ENCODE measurements at regions not wholly inside any gene's neighbourhood (a gene's known extent, or its start where the extent isn't known, plus 50 kb on each side); places are given as distances from the start of the nearest gene placed in this dataset.

DNA sequence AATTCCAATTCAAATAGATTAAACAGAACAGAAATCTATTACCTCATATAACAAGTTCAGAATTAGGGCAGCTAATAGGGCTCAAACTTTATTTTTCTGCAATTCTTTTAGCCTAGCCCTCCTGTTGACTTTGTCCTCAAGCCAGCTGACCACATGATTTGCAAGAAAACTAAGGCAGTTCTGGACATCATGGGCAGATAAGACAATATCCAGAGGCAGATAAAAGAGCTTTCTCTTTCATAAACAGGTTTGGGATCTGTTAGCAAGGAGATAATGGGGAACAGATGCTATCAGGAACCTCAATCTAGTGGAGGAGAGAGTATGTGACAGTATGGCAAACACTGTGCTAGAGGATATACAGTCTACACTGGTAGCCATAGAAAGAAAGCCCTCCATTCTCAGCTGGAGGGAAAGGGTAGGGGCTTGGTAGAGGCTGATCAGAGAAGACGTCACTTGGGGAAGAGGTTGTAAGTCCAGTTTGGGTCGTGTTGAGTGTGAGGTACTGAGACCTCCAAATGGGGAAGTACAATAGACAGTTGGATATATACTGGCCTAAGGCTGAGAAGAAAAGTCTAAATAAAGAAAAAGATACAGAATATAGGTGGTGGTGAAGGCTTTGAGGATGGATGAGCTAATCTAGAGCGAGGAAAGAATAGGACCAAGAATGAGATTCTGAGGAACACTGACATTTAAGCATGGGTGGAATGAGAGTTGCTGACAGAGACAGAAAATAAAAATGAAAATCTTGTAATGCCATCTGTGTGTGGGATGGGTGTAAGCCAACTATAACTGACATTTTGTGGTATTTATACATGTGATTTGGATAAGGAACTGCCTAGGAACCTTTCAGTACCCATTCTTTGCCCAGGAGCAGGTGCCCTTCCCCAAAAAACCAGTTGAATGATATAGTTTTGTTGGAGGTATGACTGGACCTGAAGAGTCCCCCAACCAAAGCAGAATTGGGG, 67.4 kb downstream of the CYB561 start:
- Histone ChIP-seq H3K14ac (ENCODE audit: low read length) (no peak overlapping the region), H3K23ac (ENCODE audit: low read depth, low read length, poor library complexity) (no peak overlapping the region), H3K4me2 (ENCODE audit: insufficient read depth, low read length, poor library complexity, severe bottlenecking) (no peak overlapping the region), H2BK12ac (ENCODE audit: low read length) (no peak overlapping the region), H3K4me3 (ENCODE audit: low read length in 2 of 2) (no peak overlapping the region), H3K79me1 (ENCODE audit: low read depth, low read length) (no peaks in the 10 kb centered on the region), H2AK5ac (ENCODE audit: low read depth, low read length) (no peak overlapping the region), H3K36me3 (replicated peaks in 1 of 2; ENCODE audit: control insufficient read depth in 2 of 2, insufficient read depth in 2 of 2, low read length in 2 of 2) (peaks cover 0 to 85% of the 10 kb centered on the region in 2 donors), H2BK15ac (ENCODE audit: low read length) (no peak overlapping the region), H3K18ac (ENCODE audit: low read length) (no peak overlapping the region), H3K9ac (ENCODE audit: low read depth, low read length, poor library complexity) (no peak overlapping the region), H2BK5ac (ENCODE audit: low read length) (no peak overlapping the region), H2AFZ (ENCODE audit: low read length) (no peak overlapping the region), H3K4me1 (ENCODE audit: control insufficient read depth in 2 of 2, insufficient read depth in 1 of 2, low read depth in 1 of 2, low read length in 2 of 2) (no peaks in the 10 kb centered on the region), H3K27ac (replicated peaks; ENCODE audit: low read length) (no peak overlapping the region), H3K27me3 (ENCODE audit: control insufficient read depth in 3 of 3, insufficient read depth in 3 of 3, low read depth in 1 of 3, low read length in 3 of 3) (no peaks in the 10 kb centered on the region), H4K8ac (ENCODE audit: low read depth, low read length) (no peak overlapping the region), H3K4ac (ENCODE audit: low read length) (no peak overlapping the region), H3K9me3 (replicated peaks in 1 of 2; ENCODE audit: control insufficient read depth in 2 of 2, insufficient read depth in 1 of 2, low read depth in 1 of 2, low read length in 2 of 2) (peaks cover 3 to 12% of the 10 kb centered on the region in 2 donors), H4K91ac (ENCODE audit: low read depth, low read length, poor library complexity) (no peak overlapping the region), H2BK120ac (ENCODE audit: low read depth, low read length) (no peak overlapping the region)
- WGBS, 2 donors (ENCODE audit: extremely low coverage in 2 of 2, insufficient read length in 2 of 2, insufficient replicate concordance in 1 of 2): no CpG with 5 or more reads among the region's 3 CpGs
- DNase-seq (ENCODE audit: low spot score): no peak

DNA sequence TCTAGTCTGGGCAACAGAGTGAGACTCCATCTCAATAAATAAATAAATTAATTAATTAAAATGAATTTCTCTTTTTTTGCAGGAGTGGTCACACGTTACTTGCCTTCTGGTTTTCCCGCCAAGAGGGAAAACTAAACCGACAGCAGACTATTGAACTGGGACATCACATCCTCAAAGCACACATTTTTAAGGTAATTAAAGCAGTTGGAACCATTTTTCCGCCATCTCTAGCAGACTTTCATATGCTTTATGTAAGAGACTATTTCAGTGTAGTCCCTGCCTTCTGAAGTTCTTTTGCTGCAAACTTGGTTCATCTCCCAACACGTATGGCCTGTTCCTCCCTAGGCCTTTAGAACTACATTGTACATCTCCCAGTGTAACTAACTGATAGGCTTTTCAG, 66.5 kb downstream of the CYB561 start:
- DNase-seq (ENCODE audit: low spot score): no peak

GRCh38 chr17:63381101-63381729, 64.9 kb downstream of the CYB561 start:
- Histone ChIP-seq H3K18ac (ENCODE audit: low read length) (no peak overlapping the region), H4K91ac (ENCODE audit: low read depth, low read length, poor library complexity) (no peak overlapping the region), H2BK5ac (ENCODE audit: low read length) (no peak overlapping the region), H3K27ac (replicated peaks; ENCODE audit: low read length) (no peak overlapping the region), H2AK5ac (ENCODE audit: low read depth, low read length) (no peak overlapping the region), H3K4me1 (ENCODE audit: control insufficient read depth in 2 of 2, insufficient read depth in 1 of 2, low read depth in 1 of 2, low read length in 2 of 2) (no peaks in the 10 kb centered on the region), H3K4me3 (ENCODE audit: low read length in 2 of 2) (no peak overlapping the region), H3K4me2 (ENCODE audit: insufficient read depth, low read length, poor library complexity, severe bottlenecking) (no peak overlapping the region), H3K9me3 (replicated peaks in 1 of 2; ENCODE audit: control insufficient read depth in 2 of 2, insufficient read depth in 1 of 2, low read depth in 1 of 2, low read length in 2 of 2) (peaks cover 3 to 12% of the 10 kb centered on the region in 2 donors), H2BK15ac (ENCODE audit: low read length) (no peak overlapping the region), H3K9ac (ENCODE audit: low read depth, low read length, poor library complexity) (no peak overlapping the region), H3K36me3 (replicated peaks in 1 of 2; ENCODE audit: control insufficient read depth in 2 of 2, insufficient read depth in 2 of 2, low read length in 2 of 2) (peaks cover 0 to 96% of the 10 kb centered on the region in 2 donors), H2AFZ (ENCODE audit: low read length) (no peak overlapping the region), H3K14ac (ENCODE audit: low read length) (no peak overlapping the region), H3K4ac (ENCODE audit: low read length) (no peak overlapping the region), H2BK12ac (ENCODE audit: low read length) (no peak overlapping the region), H3K27me3 (ENCODE audit: control insufficient read depth in 3 of 3, insufficient read depth in 3 of 3, low read depth in 1 of 3, low read length in 3 of 3) (no peaks in the 10 kb centered on the region), H4K8ac (ENCODE audit: low read depth, low read length) (no peak overlapping the region), H3K79me1 (ENCODE audit: low read depth, low read length) (no peaks in the 10 kb centered on the region), H3K23ac (ENCODE audit: low read depth, low read length, poor library complexity) (no peak overlapping the region), H2BK120ac (ENCODE audit: low read depth, low read length) (no peak overlapping the region)
- DNase-seq (ENCODE audit: low spot score): no peak
- WGBS, 2 donors (ENCODE audit: extremely low coverage in 2 of 2, insufficient read length in 2 of 2, insufficient replicate concordance in 1 of 2): no CpG with 5 or more reads among the region's 4 CpGs

More for the DNA sequence above, 66.5 kb downstream of the CYB561 start:
- H4K91ac ChIP-seq (ENCODE audit: low read depth, low read length, poor library complexity): no peak overlapping the region
- no peak overlapping the region for H3K9ac ChIP-seq (ENCODE audit: low read depth, low read length, poor library complexity)
- H3K4me3 ChIP-seq (ENCODE audit: low read length in 2 of 2): no peak overlapping the region
- H3K27ac ChIP-seq (replicated peaks; ENCODE audit: low read length): no peak overlapping the region
- H3K27me3 ChIP-seq (ENCODE audit: control insufficient read depth in 3 of 3, insufficient read depth in 3 of 3, low read depth in 1 of 3, low read length in 3 of 3): no peaks in the 10 kb centered on the region
- H3K9me3 ChIP-seq (replicated peaks in 1 of 2; ENCODE audit: control insufficient read depth in 2 of 2, insufficient read depth in 1 of 2, low read depth in 1 of 2, low read length in 2 of 2): peaks cover 3 to 12% of the 10 kb centered on the region in 2 donors
- H3K4ac ChIP-seq (ENCODE audit: low read length): no peak overlapping the region
- no peak overlapping the region for H2BK12ac ChIP-seq (ENCODE audit: low read length)
- no peaks in the 10 kb centered on the region for H3K4me1 ChIP-seq (ENCODE audit: control insufficient read depth in 2 of 2, insufficient read depth in 1 of 2, low read depth in 1 of 2, low read length in 2 of 2)
- no peak overlapping the region for H2BK5ac ChIP-seq (ENCODE audit: low read length)
- no peaks in the 10 kb centered on the region for H3K79me1 ChIP-seq (ENCODE audit: low read depth, low read length)
- no peak overlapping the region for H2AFZ ChIP-seq (ENCODE audit: low read length)
- no peak overlapping the region for H4K8ac ChIP-seq (ENCODE audit: low read depth, low read length)
- H3K23ac ChIP-seq (ENCODE audit: low read depth, low read length, poor library complexity): no peak overlapping the region
- no peak overlapping the region for H3K4me2 ChIP-seq (ENCODE audit: insufficient read depth, low read length, poor library complexity, severe bottlenecking)
- no peak overlapping the region for H3K18ac ChIP-seq (ENCODE audit: low read length)
- H2BK15ac ChIP-seq (ENCODE audit: low read length): no peak overlapping the region
- peaks cover 0 to 89% of the 10 kb centered on the region in 2 donors for H3K36me3 ChIP-seq (replicated peaks in 1 of 2; ENCODE audit: control insufficient read depth in 2 of 2, insufficient read depth in 2 of 2, low read length in 2 of 2)
- WGBS, 2 donors (ENCODE audit: extremely low coverage in 2 of 2, insufficient read length in 2 of 2, insufficient replicate concordance in 1 of 2): no CpG with 5 or more reads among the region's 5 CpGs
- H2AK5ac ChIP-seq (ENCODE audit: low read depth, low read length): no peak overlapping the region
- H2BK120ac ChIP-seq (ENCODE audit: low read depth, low read length): no peak overlapping the region
- H3K14ac ChIP-seq (ENCODE audit: low read length): no peak overlapping the region

- Histone ChIP-seq H3K36me3 (replicated peaks in 1 of 2; ENCODE audit: control insufficient read depth in 2 of 2, insufficient read depth in 2 of 2, low read length in 2 of 2) (peaks cover 0 to 90% of the 10 kb centered on the region in 2 donors), H3K14ac (ENCODE audit: low read length) (no peak overlapping the region), H2AFZ (ENCODE audit: low read length) (no peak overlapping the region), H2AK5ac (ENCODE audit: low read depth, low read length) (no peak overlapping the region), H3K9ac (ENCODE audit: low read depth, low read length, poor library complexity) (no peak overlapping the region), H2BK12ac (ENCODE audit: low read length) (no peak overlapping the region), H3K4me1 (ENCODE audit: control insufficient read depth in 2 of 2, insufficient read depth in 1 of 2, low read depth in 1 of 2, low read length in 2 of 2) (no peaks in the 10 kb centered on the region), H2BK120ac (ENCODE audit: low read depth, low read length) (no peak overlapping the region), H3K27ac (replicated peaks; ENCODE audit: low read length) (no peak overlapping the region), H3K4me2 (ENCODE audit: insufficient read depth, low read length, poor library complexity, severe bottlenecking) (no peak overlapping the region), H3K23ac (ENCODE audit: low read depth, low read length, poor library complexity) (no peak overlapping the region), H2BK5ac (ENCODE audit: low read length) (no peak overlapping the region), H4K8ac (ENCODE audit: low read depth, low read length) (no peak overlapping the region), H3K27me3 (ENCODE audit: control insufficient read depth in 3 of 3, insufficient read depth in 3 of 3, low read depth in 1 of 3, low read length in 3 of 3) (no peaks in the 10 kb centered on the region), H3K79me1 (ENCODE audit: low read depth, low read length) (no peaks in the 10 kb centered on the region), H3K4me3 (ENCODE audit: low read length in 2 of 2) (no peak overlapping the region), H4K91ac (ENCODE audit: low read depth, low read length, poor library complexity) (no peak overlapping the region), H3K18ac (ENCODE audit: low read length) (no peak overlapping the region), H3K9me3 (replicated peaks in 1 of 2; ENCODE audit: control insufficient read depth in 2 of 2, insufficient read depth in 1 of 2, low read depth in 1 of 2, low read length in 2 of 2) (peaks cover 0 to 3% of the 10 kb centered on the region in 2 donors), H3K4ac (ENCODE audit: low read length) (no peak overlapping the region), H2BK15ac (ENCODE audit: low read length) (no peak overlapping the region)
- no CpG with 5 or more reads among the region's 2 CpGs for WGBS, 2 donors (ENCODE audit: extremely low coverage in 2 of 2, insufficient read length in 2 of 2, insufficient replicate concordance in 1 of 2)
- DNase-seq (ENCODE audit: low spot score): no peak
These were observed 64.0 kb downstream of the CYB561 start for GRCh38 chr17:63382136-63382535.

All from neuronal stem cell (in vitro differentiated cells).